ENCODE measurements at regions not wholly inside any gene's neighbourhood (a gene's known extent, or its start where the extent isn't known, plus 50 kb on each side); places are given as distances from the start of the nearest gene placed in this dataset.

GRCh38 chr1:57925226-57925625 is 501.4 kb upstream of the DAB1 start:
- TF ChIP-seq CTCF (IDR thresholded peaks at IDR 0.05; ENCODE audit: poor library complexity), result no peak
- TF ChIP-seq EZH2 (IDR thresholded peaks at IDR 0.05; ENCODE audit: borderline replicate concordance), result no peak
- TF ChIP-seq EZH2phosphoT487 (IDR thresholded peaks at IDR 0.05; ENCODE audit: low read depth, severe bottlenecking, unreplicated experiment), result no peak
